GM21825 (cell line): ENCODE measurements at regions not wholly inside any gene's neighbourhood (a gene's known extent, or its start where the extent isn't known, plus 50 kb on each side); places are given as distances from the start of the nearest gene placed in this dataset.

Experiments
- ATAC-seq: cut with Tn5 transposase; IDR thresholded peaks from one replicate; pipeline ENCODE4 v1.9.1; 2021; ENCODE audit warnings: mild to moderate bottlenecking, moderate library complexity; ENCODE audit not compliant: unreplicated experiment

DNA sequence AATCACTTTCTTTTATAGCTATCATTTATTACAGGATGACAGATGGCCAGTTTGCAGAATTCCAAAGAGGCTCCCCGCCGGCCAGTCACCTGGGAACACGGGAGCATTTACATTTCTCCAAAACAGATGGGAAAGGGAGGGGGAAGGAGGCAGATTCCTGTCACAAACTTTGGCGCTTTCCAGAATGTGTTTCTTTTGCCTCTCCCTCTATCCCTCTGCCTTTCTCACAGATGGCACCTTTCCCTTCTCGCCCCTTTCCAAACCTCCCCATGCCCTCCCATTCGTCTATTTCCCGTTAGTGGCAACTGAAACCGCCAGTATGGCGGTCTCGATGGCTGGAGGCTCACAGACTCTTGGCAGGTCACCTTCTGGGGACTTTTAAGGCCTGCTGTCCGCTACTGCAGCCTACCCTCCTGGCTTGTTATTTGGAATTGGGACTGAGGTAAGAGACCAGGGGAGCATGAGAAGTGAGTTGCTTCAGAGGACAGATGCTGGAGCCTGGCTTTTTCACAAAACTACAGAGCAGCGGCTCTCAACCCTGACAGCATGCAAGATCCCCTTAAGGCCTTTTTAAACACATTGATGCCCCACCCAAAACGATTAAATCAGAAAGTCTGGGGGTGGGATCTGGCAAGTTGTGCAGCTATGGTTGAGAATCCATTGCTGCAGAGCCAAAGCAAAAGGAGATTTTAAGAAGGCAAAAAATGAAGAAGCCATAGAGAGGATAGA is 161.5 kb upstream of the VASH1 start:
- ATAC-seq = no peak

DNA sequence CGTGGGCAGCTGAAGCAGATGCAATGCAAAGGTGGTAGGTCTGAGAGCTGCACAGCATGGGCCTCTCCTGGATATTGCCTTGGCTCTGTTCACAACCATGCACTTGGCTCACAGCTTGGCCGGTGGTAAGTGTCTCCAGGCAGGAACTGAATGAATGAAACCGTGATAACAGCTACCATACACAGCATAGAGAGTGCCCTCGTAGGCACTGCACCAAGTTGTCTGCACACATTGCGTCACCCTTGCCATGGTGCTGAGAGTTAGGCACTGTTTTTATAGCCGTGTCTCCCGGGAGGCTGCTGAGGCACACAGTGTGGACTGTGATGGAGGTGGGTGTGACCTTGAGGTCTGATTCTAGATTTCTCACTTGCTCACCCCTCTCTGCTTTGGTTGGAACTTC is 157.6 kb upstream of the VASH1 start:
- no peak for ATAC-seq

DNA sequence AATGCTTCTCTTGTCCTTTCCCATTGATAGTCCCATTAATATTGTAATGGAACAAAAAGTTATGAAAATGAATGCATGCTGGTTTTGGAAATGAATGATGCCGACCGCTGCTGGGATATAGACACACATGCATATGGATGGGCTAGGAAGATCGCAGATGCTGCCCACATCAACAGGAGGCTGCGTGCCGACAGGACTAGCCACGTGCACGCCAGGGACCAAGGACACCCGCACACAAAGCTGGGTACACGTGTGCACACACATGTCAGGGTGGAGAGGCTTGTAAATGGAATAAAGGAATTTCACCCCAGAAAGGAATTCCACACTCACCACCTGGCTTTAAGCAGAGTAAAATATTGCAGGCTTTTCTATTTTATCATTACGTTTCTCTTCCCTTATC is 153.8 kb upstream of the VASH1 start:
- no peak for ATAC-seq

DNA sequence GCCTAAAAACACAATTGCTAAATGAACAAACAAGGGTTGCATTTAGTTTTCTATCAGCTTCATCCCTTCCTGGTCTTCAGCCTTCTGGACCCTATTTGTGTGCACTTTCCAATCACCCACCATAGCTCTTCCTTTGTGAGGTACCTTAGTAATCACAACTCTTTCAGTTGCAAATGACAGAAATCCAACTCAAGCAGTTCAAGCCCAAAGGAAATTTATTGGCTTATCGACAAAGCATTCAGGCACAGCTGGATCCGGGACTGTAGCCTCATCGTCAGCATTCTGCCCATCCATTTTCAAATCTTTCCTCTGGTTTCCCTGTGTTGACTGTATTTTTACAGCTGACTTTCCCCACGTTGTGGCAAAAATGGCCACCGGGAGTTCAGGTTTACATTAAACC is 148.6 kb upstream of the VASH1 start:
- ATAC-seq = no peak

DNA sequence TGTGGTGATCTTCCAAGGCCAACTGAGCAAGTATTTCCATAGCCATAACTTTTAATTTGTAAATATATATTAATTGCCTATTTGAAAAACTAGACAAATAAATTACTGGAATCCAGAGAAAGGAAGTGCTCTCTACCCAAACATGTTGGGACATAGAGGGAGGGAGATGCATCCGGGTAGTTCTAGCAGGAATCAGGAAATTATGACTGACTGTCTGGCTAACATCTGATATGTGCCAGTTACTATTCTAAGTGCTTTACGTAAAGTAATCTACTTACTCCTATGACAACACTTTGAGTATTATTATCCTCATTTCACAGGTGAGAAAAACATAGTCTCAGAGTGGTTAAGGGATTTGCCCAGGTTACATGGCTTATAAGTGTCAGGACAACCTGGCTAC is 147.7 kb upstream of the VASH1 start:
- no peak for ATAC-seq

DNA sequence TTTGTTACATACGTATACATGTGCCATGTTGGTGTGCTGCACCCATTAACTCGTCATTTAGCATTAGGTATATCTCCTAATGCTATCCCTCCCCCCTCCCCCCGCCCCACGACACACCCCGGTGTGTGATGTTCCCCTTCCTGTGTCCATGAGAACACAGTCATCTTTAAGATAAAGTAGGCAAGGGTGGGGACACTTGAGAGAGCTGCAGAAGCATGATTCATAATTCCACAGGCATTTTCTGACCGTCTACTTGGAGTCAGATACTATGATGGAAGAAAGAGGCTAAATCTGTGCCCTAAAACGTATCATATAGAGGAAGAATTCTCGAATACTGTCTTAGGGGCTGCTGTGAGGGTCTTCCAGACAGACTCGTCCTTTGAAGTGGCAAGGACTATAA is 145.9 kb upstream of the VASH1 start:
- ATAC-seq = no peak

DNA sequence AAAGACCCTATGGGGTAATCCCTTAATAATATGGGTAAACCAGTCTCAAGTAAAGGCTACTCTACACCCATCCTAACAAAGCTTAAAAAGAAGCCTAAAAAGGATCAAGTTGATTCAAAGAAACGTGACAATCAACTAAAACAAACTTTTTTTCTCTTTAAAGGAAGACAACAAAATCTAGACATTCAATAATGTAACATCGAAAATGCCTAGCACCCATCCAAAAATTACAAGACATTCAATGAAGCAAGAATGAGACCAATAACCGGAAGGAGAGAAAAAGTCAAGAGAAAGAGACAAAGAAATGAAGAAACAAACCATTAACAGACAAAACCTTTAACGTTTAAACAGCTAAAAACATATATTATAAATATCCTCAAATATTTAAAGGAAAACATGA is 143.8 kb upstream of the VASH1 start:
- no peak for ATAC-seq

DNA sequence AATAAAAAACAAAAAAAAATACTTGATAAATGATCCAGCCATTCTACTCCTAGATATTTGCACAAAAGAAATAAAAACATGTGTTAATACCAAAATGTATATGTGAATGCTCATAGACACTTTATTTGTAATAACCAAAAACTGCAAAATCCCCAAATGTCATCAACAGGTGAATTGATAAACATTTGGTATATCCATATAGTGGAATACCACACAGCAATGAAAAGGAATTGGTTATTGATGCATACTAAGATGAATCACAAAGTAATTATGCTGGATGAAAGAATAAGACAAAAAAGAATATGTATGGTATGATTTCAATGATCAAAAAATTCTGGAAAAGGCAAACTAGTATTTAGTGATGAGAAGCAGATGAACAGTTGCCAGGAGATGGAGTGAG is 124.7 kb upstream of the VASH1 start:
- ATAC-seq = no peak

DNA sequence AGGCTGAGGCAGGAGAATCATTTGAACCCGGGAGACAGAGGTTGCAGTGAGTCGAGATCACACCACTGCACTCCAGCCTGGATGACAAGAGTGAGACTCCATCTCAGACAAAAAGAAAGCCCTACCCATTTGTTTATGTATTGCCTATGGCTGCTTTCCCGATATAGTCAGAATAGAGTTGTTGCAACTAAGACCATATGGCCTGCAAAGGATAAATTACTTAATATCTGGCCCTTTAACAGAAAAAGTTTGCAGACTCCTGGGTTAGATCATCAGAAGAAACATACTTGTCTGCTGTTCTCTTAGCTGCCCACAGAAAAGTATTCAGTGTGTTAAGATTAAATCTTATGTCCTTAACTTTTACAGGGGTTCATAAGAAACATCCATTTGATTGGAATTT is 122.4 kb upstream of the VASH1 start:
- ATAC-seq = no peak

DNA sequence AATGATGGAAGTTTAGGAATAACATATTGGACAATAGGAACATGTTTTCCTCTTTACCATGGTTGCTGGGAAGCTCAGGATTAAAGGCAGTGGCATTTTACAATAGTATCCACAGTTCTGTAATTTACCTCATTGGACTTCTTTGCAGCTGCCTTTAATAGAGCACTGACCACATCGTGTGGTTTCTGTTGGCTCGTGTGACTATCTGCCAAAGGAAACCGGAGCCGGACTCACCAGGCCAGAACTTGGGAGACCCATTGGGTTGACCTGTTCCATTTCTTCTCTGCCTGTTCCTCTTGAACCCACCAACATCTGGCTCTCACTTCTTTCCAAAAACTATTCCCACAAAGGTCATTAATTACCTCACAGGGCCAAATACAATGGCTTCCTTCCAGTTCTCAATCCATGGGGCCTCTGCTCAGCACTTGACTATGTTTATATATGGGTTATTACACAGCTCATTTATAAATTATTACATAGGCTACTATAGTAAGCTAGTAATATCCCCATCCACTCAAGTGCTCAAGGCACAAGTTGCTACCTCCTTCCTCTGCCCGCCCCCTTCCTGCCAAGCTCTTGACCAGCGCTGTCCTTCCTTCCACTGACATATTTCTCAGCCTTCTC is 121.5 kb upstream of the VASH1 start:
- ATAC-seq = no peak

DNA sequence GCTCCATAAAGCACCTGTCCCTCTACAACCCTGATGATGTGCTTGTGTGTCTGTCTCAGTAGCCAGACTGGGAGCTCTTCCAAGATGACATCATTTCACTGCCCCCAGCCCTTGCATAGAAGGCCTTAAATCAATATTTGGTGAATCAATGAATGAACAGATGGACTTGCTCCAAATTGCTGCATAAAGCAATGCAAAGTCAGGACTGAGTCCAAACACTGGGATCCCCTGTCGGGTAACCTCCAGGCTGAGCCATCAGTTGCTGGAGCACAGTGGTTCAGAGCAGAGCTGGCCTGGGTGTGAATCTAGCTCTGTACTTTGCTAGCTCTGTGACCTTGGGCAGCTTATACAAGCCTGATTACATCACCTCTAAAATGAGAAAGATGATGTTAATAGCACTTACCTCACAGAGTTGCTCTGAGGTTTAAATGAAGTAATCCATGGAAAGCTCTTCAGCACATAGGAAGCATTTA is 120.3 kb upstream of the VASH1 start:
- no peak for ATAC-seq

DNA sequence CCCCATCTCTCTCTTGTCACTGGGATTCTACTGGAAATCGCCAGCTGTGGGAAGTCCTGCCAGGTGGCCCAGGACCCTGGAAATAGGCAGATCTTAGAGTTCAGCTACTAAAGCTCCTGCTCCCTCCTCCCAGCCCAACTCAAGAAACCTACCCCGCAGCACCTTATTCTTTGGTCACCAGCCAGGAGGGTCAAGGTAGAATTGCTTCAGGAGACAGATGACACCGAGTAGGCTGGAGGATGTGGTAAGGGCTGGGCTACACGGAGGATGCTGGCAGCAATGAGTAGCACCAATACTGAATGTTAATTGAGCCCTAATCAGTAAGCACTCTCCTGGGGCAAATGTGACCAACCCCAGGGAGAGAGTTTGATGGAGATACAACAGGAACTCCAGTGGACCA is 119.7 kb upstream of the VASH1 start:
- ATAC-seq = no peak

DNA sequence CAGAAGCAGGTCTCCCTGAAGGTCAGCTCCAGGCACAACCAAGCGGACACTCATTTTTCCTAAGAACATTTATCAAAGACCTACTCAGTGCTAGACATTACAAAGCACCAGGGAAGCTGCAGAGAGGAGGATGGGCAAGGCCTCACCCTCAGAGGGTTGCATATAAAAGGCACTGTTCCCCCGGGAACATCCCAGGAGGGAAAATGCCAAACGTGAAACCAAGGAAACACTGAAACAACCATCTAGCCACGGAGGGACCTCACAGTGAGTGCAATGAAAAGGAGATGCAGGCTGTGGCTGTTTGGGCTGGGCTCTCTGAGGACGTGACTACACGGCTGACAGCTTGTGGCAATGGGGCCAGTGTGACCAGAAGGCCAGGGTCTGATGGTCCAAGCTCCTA is 117.4 kb upstream of the VASH1 start:
- ATAC-seq = no peak

DNA sequence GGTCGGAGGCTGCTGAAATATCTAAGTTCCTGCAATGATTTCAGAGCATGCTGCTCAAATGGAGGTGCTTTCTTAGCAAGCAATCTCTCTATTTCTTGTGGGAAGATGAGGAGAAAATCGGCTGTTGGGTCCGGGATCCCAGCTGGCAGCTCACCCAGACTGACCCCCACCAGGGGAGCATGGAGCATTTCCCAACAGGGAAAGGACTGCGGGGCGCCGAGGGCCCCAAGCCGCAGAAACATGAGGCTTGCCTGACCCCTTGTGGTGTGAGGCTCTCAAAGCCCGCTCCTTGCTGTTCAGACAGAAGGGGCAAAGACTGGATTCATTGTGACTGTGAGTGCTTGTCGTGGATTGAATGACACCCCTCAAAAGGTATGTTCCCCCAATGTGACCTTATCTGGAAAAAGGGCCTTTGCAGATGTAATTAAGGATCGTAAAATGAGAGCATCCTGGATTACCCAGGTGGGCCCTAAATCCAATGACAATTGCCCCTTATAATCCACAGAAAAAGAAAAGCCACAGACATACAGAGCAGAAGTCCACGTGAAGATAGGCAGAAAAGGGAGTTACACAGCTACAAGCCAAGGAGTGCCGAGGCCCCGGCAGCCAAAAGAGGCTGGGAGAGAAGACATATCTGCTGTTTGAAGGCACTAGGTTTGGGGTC is 116.3 kb upstream of the VASH1 start:
- no peak for ATAC-seq

DNA sequence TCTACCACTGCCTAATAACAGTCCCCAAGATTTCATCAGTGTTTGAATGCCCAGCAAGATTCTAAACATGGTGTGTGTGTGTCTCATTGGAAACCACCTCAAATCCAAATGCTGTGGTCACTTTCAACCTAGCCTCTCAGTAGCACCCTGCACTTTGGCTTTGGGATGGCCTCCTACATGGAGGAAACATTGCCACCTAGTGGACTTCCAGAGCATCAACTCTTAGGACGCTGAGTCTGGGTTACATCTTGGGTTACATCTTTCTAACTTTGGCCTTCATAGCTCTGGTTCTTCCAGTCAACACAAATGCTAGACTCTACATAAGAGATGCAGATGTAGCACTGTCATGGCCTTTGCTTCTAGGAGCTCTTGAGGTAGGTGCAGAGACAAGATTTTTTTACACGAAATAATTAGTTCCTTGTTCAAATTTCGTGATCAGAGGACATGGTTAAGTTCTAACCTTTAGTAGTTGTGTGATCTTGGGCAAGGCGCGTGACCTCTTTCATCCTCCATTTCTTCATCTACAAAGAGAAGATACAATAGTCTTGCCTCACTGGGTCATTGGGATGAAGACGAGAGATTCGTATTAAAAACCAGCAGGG is 113.5 kb upstream of the VASH1 start:
- peak; percentile 47 for ATAC-seq

DNA sequence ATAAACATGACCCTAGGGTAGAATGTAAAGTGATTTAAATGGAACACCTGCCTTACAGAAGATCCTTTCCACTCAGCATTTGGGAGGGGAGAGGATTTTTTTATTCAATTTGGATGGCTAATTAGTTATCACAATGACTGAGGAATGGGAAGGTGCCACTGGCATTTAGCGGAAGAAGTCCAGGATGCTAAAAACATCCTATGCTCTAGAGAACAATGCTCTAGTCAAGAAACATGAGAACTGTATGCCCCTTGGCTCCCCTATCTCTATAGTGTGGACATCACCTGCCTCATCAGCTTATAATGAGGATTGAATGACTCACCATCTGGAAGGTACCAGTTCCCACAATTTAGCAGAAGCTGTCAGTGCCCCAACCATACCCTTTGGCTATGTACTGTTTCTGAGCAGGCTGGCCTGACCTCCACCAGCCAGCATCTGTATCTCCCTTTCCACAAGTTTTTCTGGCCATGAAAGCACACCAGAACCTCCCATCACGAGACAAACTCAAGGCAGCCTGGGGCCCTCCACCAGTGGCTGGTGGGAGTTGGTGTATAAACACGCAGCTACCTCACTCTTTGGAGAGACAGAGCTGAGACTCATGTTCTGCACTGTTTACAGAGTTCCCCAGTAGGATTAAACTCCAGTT is 109.7 kb upstream of the VASH1 start:
- ATAC-seq = no peak

DNA sequence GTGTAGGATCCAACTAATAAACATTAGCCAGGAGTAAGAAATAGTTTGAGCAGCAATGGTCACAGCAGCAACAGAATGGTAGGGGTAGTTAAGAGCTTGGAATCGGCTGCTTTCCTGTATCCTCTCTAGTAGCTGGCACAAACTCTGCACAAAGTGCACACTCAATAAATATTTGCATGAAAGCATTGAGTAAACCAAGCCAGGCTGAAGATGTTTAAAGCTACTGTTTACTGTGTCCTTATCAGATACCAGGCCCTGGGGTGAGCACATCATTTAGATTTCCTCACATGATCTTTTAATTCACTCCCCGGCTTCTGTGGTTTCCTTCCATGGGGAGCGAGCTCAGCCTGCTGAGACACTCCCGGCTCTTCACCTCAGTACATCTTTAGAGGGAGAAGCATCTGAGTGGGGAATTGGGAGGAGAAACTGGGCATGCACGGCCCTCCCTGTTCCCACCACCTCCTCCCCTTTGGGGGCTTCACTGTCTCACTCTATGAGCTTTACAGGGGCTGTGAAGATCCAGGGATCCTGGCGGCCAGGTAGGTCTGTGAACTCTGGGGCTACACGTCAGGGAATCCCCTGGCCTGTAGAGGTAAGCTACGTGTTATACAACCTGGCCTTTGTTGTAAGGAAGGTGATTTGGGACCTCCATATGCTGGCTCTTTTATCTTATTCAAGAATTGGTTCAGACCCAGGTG is 107.2 kb upstream of the VASH1 start:
- no peak for ATAC-seq

DNA sequence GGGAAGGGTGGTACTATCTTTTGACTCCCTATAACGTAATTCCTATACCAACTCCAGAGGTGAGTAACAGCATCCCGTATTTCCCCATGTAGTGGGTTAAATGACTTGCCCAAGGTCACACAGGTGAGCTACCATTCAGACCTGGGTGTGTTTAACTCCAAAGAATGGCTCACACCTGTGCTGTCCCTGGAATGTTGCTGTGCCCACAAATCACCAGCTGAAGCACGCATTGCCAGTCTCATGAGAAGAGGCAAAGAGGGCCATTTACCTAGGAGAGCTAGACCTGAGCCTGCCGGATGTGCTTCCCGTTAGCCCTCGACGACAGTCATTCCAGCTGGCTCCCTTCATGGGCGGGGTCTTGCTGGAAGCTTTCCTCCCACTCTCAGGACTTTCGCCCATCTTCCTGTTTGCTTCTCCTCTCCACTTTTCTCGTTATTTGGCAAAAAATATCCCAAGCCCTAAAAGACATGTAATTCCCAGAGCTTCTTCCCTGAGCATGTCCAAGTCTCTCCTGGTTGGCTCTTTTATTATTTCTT is 106.6 kb upstream of the VASH1 start:
- no peak for ATAC-seq

DNA sequence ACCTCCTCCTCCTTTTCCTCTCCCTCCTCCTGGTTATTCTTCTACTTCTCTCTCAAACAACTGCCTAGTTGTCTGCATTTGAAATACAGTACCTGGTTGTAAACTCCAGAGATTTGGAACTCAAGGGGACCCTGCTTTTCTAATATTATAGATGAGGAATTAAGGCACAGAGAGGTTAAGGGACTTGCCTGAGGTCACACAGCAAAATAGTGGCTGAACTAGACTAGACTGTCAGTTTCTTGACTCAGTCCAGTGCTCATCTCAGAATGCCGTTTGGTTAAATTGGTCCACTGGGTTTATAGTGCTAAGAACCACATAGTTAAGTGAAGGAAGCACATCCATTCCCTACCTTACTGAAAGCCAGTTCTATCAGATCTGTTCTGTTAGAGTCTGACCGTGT is 105.9 kb upstream of the VASH1 start:
- no peak for ATAC-seq

DNA sequence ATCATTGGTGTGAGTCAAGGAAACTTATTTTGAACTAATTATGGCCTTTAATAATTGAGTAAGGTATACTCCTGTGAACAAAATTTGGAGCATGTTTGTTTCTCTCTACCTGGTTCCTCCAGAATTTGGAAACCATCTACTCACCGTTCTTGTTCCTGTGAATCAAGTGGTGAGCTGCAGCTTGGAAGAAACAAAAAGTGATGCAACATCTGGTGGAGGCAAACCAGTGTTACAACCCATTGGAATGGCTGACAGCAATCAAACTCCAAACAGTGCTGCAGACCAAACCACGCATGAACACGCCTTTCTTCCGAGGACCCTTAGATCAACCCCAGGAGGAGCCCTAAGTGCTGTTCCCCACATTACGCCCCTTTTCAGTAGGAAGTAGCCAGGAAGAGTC is 104.7 kb upstream of the VASH1 start:
- no peak for ATAC-seq

DNA sequence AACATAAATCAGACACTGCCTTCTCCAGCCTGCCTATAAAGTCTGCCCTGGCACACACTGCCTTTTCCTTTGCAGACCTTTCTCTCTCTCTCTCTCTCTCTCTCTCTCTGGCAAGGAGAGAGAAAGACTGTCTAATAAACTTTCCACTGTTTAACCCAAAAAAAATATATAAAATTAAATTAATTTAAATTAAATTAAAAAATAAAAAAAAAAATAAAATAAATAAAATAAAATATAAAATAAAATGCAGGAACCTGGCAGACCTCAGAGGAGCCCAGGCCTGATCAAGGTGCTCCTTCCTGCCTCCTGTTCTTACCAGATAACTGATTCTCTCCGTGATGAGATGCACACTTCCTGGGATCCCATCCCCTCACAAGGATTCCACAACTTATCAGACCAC is 103.9 kb upstream of the VASH1 start:
- no peak for ATAC-seq
